ENCODE measurements at regions not wholly inside any gene's neighbourhood (a gene's known extent, or its start where the extent isn't known, plus 50 kb on each side); places are given as distances from the start of the nearest gene placed in this dataset.
"Not testable (repeated sequence)": the region's sequence is repeated elsewhere in the genome, so short reads cannot be mapped to it uniquely, and the experiment has no call there.

- Histone ChIP-seq H3K79me2 (ENCODE audit: insufficient read depth, low read length) (no peaks in the 10 kb centered on the region), H3F3A (ENCODE audit: insufficient read depth, low read length) (no peaks in the 10 kb centered on the region), H4K20me1 (ENCODE audit: insufficient read depth, low read length) (no peaks in the 10 kb centered on the region), H3K4me2 (ENCODE audit: low read length) (no peak overlapping the region), H3K27me3 (ENCODE audit: insufficient read depth, low read length) (no peaks in the 10 kb centered on the region), H3K9me3 (ENCODE audit: low read length) (no peaks in the 10 kb centered on the region), H3K36me3 (ENCODE audit: insufficient read depth, low read length) (no peaks in the 10 kb centered on the region), H3K9me2 (ENCODE audit: low read depth, low read length) (no peaks in the 10 kb centered on the region), H2AFZ (ENCODE audit: low read length) (no peak overlapping the region), H3K27ac (ENCODE audit: low read depth, low read length, poor library complexity, severe bottlenecking) (no peak overlapping the region), H3K4me1 (ENCODE audit: insufficient read depth, low read length, severe bottlenecking) (peaks cover 13% of the 10 kb centered on the region), H3K4me3 (ENCODE audit: low read depth, low read length, poor library complexity, severe bottlenecking) (no peak overlapping the region), H3K9ac (ENCODE audit: low read length) (no peak overlapping the region)
- TF ChIP-seq CTCF (IDR thresholded peaks at IDR 0.05; ENCODE audit: low read length): no peak
- TF ChIP-seq EZH2 (IDR thresholded peaks at IDR 0.05; ENCODE audit: borderline replicate concordance, low read length): no peak
Observed at GRCh38 chr22:22772883-22773282, 114.7 kb upstream of the IGLL5 start.

GRCh38 chr22:22773427-22773826 lies 114.2 kb upstream of the IGLL5 start:
- H3K4me2 ChIP-seq (ENCODE audit: low read length): no peak overlapping the region

GRCh38 chr22:22773979-22774604 lies 113.5 kb upstream of the IGLL5 start:
- Histone ChIP-seq H3K9me3 (ENCODE audit: low read length) (no peaks in the 10 kb centered on the region), H3K4me1 (ENCODE audit: insufficient read depth, low read length, severe bottlenecking) (peaks cover 13% of the 10 kb centered on the region)

More at GRCh38 chr22:22773427-22773826, 114.2 kb upstream of the IGLL5 start:
- no peaks in the 10 kb centered on the region for H3K9me3 ChIP-seq (ENCODE audit: low read length)
- H2AFZ ChIP-seq (ENCODE audit: low read length): no peak overlapping the region
- H3K27me3 ChIP-seq (ENCODE audit: insufficient read depth, low read length): no peaks in the 10 kb centered on the region
- no peaks in the 10 kb centered on the region for H3F3A ChIP-seq (ENCODE audit: insufficient read depth, low read length)
- no peak overlapping the region for H3K9ac ChIP-seq (ENCODE audit: low read length)
- H4K20me1 ChIP-seq (ENCODE audit: insufficient read depth, low read length): no peaks in the 10 kb centered on the region
- H3K4me1 ChIP-seq (ENCODE audit: insufficient read depth, low read length, severe bottlenecking): peaks cover 13% of the 10 kb centered on the region
- H3K27ac ChIP-seq (ENCODE audit: low read depth, low read length, poor library complexity, severe bottlenecking): no peak overlapping the region
- H3K9me2 ChIP-seq (ENCODE audit: low read depth, low read length): no peaks in the 10 kb centered on the region
- TF ChIP-seq EZH2 (IDR thresholded peaks at IDR 0.05; ENCODE audit: borderline replicate concordance, low read length) (no peak), CTCF (IDR thresholded peaks at IDR 0.05; ENCODE audit: low read length) (no peak)
- H3K79me2 ChIP-seq (ENCODE audit: insufficient read depth, low read length): no peaks in the 10 kb centered on the region
- H3K36me3 ChIP-seq (ENCODE audit: insufficient read depth, low read length): no peaks in the 10 kb centered on the region
- no peak overlapping the region for H3K4me3 ChIP-seq (ENCODE audit: low read depth, low read length, poor library complexity, severe bottlenecking)

GRCh38 chr22:22774762-22775161 lies 112.9 kb upstream of the IGLL5 start:
- not testable (repeated sequence) for H3K9ac ChIP-seq (ENCODE audit: low read length); H4K20me1 ChIP-seq (ENCODE audit: insufficient read depth, low read length); H2AFZ ChIP-seq (ENCODE audit: low read length); H3K4me2 ChIP-seq (ENCODE audit: low read length); H3K9me2 ChIP-seq (ENCODE audit: low read depth, low read length); H3F3A ChIP-seq (ENCODE audit: insufficient read depth, low read length); H3K79me2 ChIP-seq (ENCODE audit: insufficient read depth, low read length); H3K36me3 ChIP-seq (ENCODE audit: insufficient read depth, low read length); H3K4me3 ChIP-seq (ENCODE audit: low read depth, low read length, poor library complexity, severe bottlenecking); H3K9me3 ChIP-seq (ENCODE audit: low read length); H3K27me3 ChIP-seq (ENCODE audit: insufficient read depth, low read length)
- peak overlapping the region; percentile 54 for H3K27ac ChIP-seq (ENCODE audit: low read depth, low read length, poor library complexity, severe bottlenecking)
- peaks cover 13% of the 10 kb centered on the region for H3K4me1 ChIP-seq (ENCODE audit: insufficient read depth, low read length, severe bottlenecking)

More at GRCh38 chr22:22773979-22774604, 113.5 kb upstream of the IGLL5 start:
- H3K9me2 ChIP-seq (ENCODE audit: low read depth, low read length): no peaks in the 10 kb centered on the region
- H3K79me2 ChIP-seq (ENCODE audit: insufficient read depth, low read length): no peaks in the 10 kb centered on the region
- no peaks in the 10 kb centered on the region for H3F3A ChIP-seq (ENCODE audit: insufficient read depth, low read length)
- no peak overlapping the region for H2AFZ ChIP-seq (ENCODE audit: low read length)
- H3K9ac ChIP-seq (ENCODE audit: low read length): no peak overlapping the region
- no peaks in the 10 kb centered on the region for H4K20me1 ChIP-seq (ENCODE audit: insufficient read depth, low read length)
- H3K27me3 ChIP-seq (ENCODE audit: insufficient read depth, low read length): no peaks in the 10 kb centered on the region
- H3K36me3 ChIP-seq (ENCODE audit: insufficient read depth, low read length): no peaks in the 10 kb centered on the region
- TF ChIP-seq EZH2 (IDR thresholded peaks at IDR 0.05; ENCODE audit: borderline replicate concordance, low read length) (no peak), CTCF (IDR thresholded peaks at IDR 0.05; ENCODE audit: low read length) (no peak)
- no peak overlapping the region for H3K4me3 ChIP-seq (ENCODE audit: low read depth, low read length, poor library complexity, severe bottlenecking)
- H3K4me2 ChIP-seq (ENCODE audit: low read length): no peak overlapping the region
- peak overlapping the region; percentile 54 for H3K27ac ChIP-seq (ENCODE audit: low read depth, low read length, poor library complexity, severe bottlenecking)

Measured in OCI-LY1 (cell line).